SU-DHL-6 (cell line): ENCODE measurements at regions not wholly inside any gene's neighbourhood (a gene's known extent, or its start where the extent isn't known, plus 50 kb on each side); places are given as distances from the start of the nearest gene placed in this dataset.

Experiments used
- H2AFZ ChIP-seq: fragments of 200-600 bp; sonication (generic); 2 replicates; pipeline ENCODE4 v1.6.1; 2014; ENCODE audit warnings: low read depth, mild to moderate bottlenecking, moderate library complexity, mixed read lengths, antibody characterized with exemption, low read length; ENCODE audit not compliant: severe bottlenecking
- H3F3A ChIP-seq: fragments of 200-600 bp; shearing (Covaris generic); 2 replicates; pipeline ENCODE4 v1.6.0; 2016; ENCODE audit warnings: antibody characterized with exemption, mild to moderate bottlenecking; ENCODE audit not compliant: insufficient read depth
- H3K27ac ChIP-seq: fragments of 200-600 bp; sonication (generic); 2 replicates; pipeline ENCODE4 v1.5.1; 2016; ENCODE audit warnings: low read depth, mild to moderate bottlenecking, low read length, moderate library complexity, mixed read lengths
- H3K27me3 ChIP-seq: fragments of 200-600 bp; sonication (generic), shearing (Covaris generic); 2 replicates; pipeline ENCODE4 v1.6.0; 2014; ENCODE audit warnings: mild to moderate bottlenecking, low read length
- H3K36me3 ChIP-seq: fragments of 200-600 bp; sonication (generic); 2 replicates; pipeline ENCODE4 v1.6.1; 2014; ENCODE audit warnings: mild to moderate bottlenecking, low read length, mixed read lengths
- H3K4me2 ChIP-seq: fragments of 300-600, 200-600 bp; shearing (Covaris generic), sonication (generic); 2 replicates; pipeline ENCODE4 v1.6.0; 2014; ENCODE audit warnings: low read length, low read depth, mild to moderate bottlenecking; ENCODE audit not compliant: poor library complexity, severe bottlenecking
- H3K4me3 ChIP-seq: fragments of 200-600 bp; sonication (generic); 2 replicates; pipeline ENCODE4 v1.5.1; 2014; ENCODE audit warnings: antibody characterized with exemption, low read length, mild to moderate bottlenecking, mixed read lengths; ENCODE audit not compliant: insufficient read depth, poor library complexity, severe bottlenecking
- H3K79me2 ChIP-seq: fragments of 200-600 bp; sonication (generic); 2 replicates; pipeline ENCODE4 v1.6.1; 2014; ENCODE audit warnings: mild to moderate bottlenecking, low read length, moderate library complexity; ENCODE audit not compliant: insufficient read depth
- H3K9ac ChIP-seq: fragments of 200-600 bp; sonication (generic); 2 replicates; pipeline ENCODE4 v1.7.0; 2014; ENCODE audit warnings: mild to moderate bottlenecking, low read length
- H3K9me2 ChIP-seq: fragments of 200-600 bp; sonication (generic); replicated peaks from 2 replicates; pipeline ENCODE4 v1.6.1; 2014; ENCODE audit warnings: low read length; ENCODE audit not compliant: insufficient read depth
- H3K9me3 ChIP-seq: fragments of 200-600 bp; sonication (generic); 2 replicates; pipeline ENCODE4 v1.6.1; 2014; ENCODE audit warnings: low read length, mixed read lengths; ENCODE audit not compliant: insufficient read depth
- H4K20me1 ChIP-seq: fragments of 200-600 bp; sonication (generic); 2 replicates; pipeline ENCODE4 v1.6.1; 2014; ENCODE audit warnings: low read depth, mild to moderate bottlenecking, antibody characterized with exemption, low read length, moderate library complexity, mixed read lengths
- CTCF ChIP-seq: fragments of 200-600 bp; sonication (generic); IDR thresholded peaks from one replicate; pipeline ENCODE4 v1.5.1; 2017; ENCODE audit warnings: antibody characterized with exemption, mild to moderate bottlenecking, low read length, moderate library complexity; ENCODE audit not compliant: insufficient read depth, poor library complexity, severe bottlenecking
- EZH2phosphoT487 ChIP-seq: fragments of 200-600 bp; sonication (generic), shearing (Covaris generic); conservative IDR thresholded peaks from 2 replicates; pipeline ENCODE4 v1.6.1; 2018; ENCODE audit warnings: mild to moderate bottlenecking, antibody characterized with exemption, low read length, moderate library complexity, mixed read lengths

GRCh38 chr18:77676910-77677309, 427.3 kb downstream of the GALR1 start:
- Histone ChIP-seq H3K9me2 (no peaks in the 10 kb centered on the region), H3K9me3 (no peaks in the 10 kb centered on the region), H3K27ac (no peak overlapping the region), H3K27me3 (peaks cover 2% of the 10 kb centered on the region; the same call in 1 of the 2 replicates), H3K9ac (no peak overlapping the region), H2AFZ (no peak overlapping the region), H3K4me3 (no peak overlapping the region), H3K36me3 (no peaks in the 10 kb centered on the region), H3F3A (no peaks in the 10 kb centered on the region), H3K4me2 (no peak overlapping the region), H4K20me1 (no peaks in the 10 kb centered on the region), H3K79me2 (no peaks in the 10 kb centered on the region)
- TF ChIP-seq CTCF, result no peak
- no peak for TF ChIP-seq EZH2phosphoT487

GRCh38 chr18:77677536-77677935, 427.9 kb downstream of the GALR1 start:
- Histone ChIP-seq H3K4me2 (no peak overlapping the region), H3K27ac (no peak overlapping the region), H3K4me3 (no peak overlapping the region), H3K27me3 (peaks cover 2% of the 10 kb centered on the region; the same call in 1 of the 2 replicates), H3K36me3 (no peaks in the 10 kb centered on the region), H2AFZ (no peak overlapping the region), H3K9ac (no peak overlapping the region), H4K20me1 (no peaks in the 10 kb centered on the region), H3K79me2 (no peaks in the 10 kb centered on the region), H3F3A (no peaks in the 10 kb centered on the region), H3K9me2 (no peaks in the 10 kb centered on the region), H3K9me3 (no peaks in the 10 kb centered on the region)
- TF ChIP-seq CTCF (no peak), EZH2phosphoT487 (no peak)

GRCh38 chr18:77679869-77680268, 430.2 kb downstream of the GALR1 start:
- Histone ChIP-seq H3F3A (no peaks in the 10 kb centered on the region), H2AFZ (no peak overlapping the region), H3K4me3 (no peak overlapping the region), H4K20me1 (no peaks in the 10 kb centered on the region), H3K4me2 (no peak overlapping the region), H3K9me2 (no peaks in the 10 kb centered on the region), H3K9me3 (no peaks in the 10 kb centered on the region), H3K79me2 (no peaks in the 10 kb centered on the region), H3K27ac (no peak overlapping the region), H3K9ac (no peak overlapping the region), H3K36me3 (no peaks in the 10 kb centered on the region), H3K27me3 (no peaks in the 10 kb centered on the region)
- no peak for TF ChIP-seq EZH2phosphoT487
- no peak for TF ChIP-seq CTCF

GRCh38 chr18:77700051-77700450, 450.4 kb downstream of the GALR1 start:
- H3K4me2 ChIP-seq, result no peak overlapping the region
- no peaks in the 10 kb centered on the region for H3K9me3 ChIP-seq
- H2AFZ ChIP-seq, result no peak overlapping the region
- no peaks in the 10 kb centered on the region for H4K20me1 ChIP-seq
- no peaks in the 10 kb centered on the region for H3K36me3 ChIP-seq
- H3K4me3 ChIP-seq, result no peak overlapping the region
- no peaks in the 10 kb centered on the region for H3F3A ChIP-seq
- no peak for TF ChIP-seq CTCF
- TF ChIP-seq EZH2phosphoT487, result no peak
- H3K27ac ChIP-seq, result no peak overlapping the region
- H3K9ac ChIP-seq, result no peak overlapping the region
- no peaks in the 10 kb centered on the region for H3K9me2 ChIP-seq
- no peaks in the 10 kb centered on the region for H3K79me2 ChIP-seq
- no peaks in the 10 kb centered on the region for H3K27me3 ChIP-seq
